IMR-90 (cell line): ENCODE measurements at regions not wholly inside any gene's neighbourhood (a gene's known extent, or its start where the extent isn't known, plus 50 kb on each side); places are given as distances from the start of the nearest gene placed in this dataset.

Experiments used
- ATAC-seq: fragments of 200-7000 bp; cut with Tn5 transposase; 2 replicates; pipeline ENCODE4 v1.9.1; 2020; ENCODE audit warnings: low read depth, mild to moderate bottlenecking, moderate library complexity
- BruUV-seq: library from RNA; stranded (reverse); fragments of 400-500 nt; replicated peaks from 2 replicates; lab custom pipeline; 2021; lab: Mats Ljungman, UMichigan
- CTCF ChIA-PET: fragments of 300-600 bp; formaldehyde crosslinking; extraction: SDS; loops from one replicate; lab custom pipeline; 2021; ENCODE audit warnings: antibody characterized with exemption; lab: Yijun Ruan, JAX
- POLR2A ChIA-PET: fragments of 300-600 bp; sonication (Branson Sonifier 250); formaldehyde crosslinking; loops from one replicate; lab custom pipeline; 2022; ENCODE audit warnings: antibody characterized with exemption; ENCODE audit not compliant: unreplicated experiment; lab: Charles Lee
- DNase-seq: peaks from one replicate; pipeline ENCODE4 v3.0.0; 2013
- H2AFZ ChIP-seq: replicated peaks from 2 replicates; pipeline ENCODE3; 2013; ENCODE audit warnings: low read length, mild to moderate bottlenecking; ENCODE audit not compliant: poor library complexity
- H2AK5ac ChIP-seq: 2 replicates; pipeline ENCODE4 v1.6.1; 2013; ENCODE audit warnings: low read depth, low read length, inconsistent platforms
- H2AK9ac ChIP-seq: replicated peaks from 2 replicates; pipeline ENCODE3; 2013; ENCODE audit warnings: mild to moderate bottlenecking, low read depth, low read length, moderate library complexity; ENCODE audit not compliant: poor library complexity
- H2BK120ac ChIP-seq: 2 replicates; pipeline ENCODE4 v1.6.1; 2013; ENCODE audit warnings: low read depth, low read length, inconsistent platforms
- H2BK15ac ChIP-seq: 3 replicates; pipeline ENCODE4 v1.6.1; 2013; ENCODE audit warnings: low read depth, low read length, inconsistent platforms
- H2BK20ac ChIP-seq: 2 replicates; pipeline ENCODE4 v1.6.1; 2013; ENCODE audit warnings: low read depth, mild to moderate bottlenecking, inconsistent platforms, low read length, moderate library complexity
- H2BK5ac ChIP-seq: 2 replicates; pipeline ENCODE4 v1.6.1; 2013; ENCODE audit warnings: mild to moderate bottlenecking, low read depth, low read length, inconsistent platforms; ENCODE audit not compliant: poor library complexity, severe bottlenecking
- H3K14ac ChIP-seq: replicated peaks from 2 replicates; pipeline ENCODE4 v1.6.1; 2013; ENCODE audit warnings: low read depth, low read length, inconsistent platforms
- H3K18ac ChIP-seq: 2 replicates; pipeline ENCODE4 v1.6.1; 2013; ENCODE audit warnings: low read depth, low read length, control low read depth
- H3K23ac ChIP-seq: 2 replicates; pipeline ENCODE4 v1.6.1; 2013; ENCODE audit warnings: low read depth, low read length, inconsistent platforms
- H3K27ac ChIP-seq: 2 replicates; pipeline ENCODE4 v1.5.1; 2013; ENCODE audit warnings: mild to moderate bottlenecking, control low read depth, low read length; ENCODE audit not compliant: insufficient read depth
- H3K27me3 ChIP-seq: 2 replicates; pipeline ENCODE4 v1.6.1; 2013; ENCODE audit warnings: low read length; ENCODE audit not compliant: control insufficient read depth, insufficient read depth
- H3K36me3 ChIP-seq: 2 replicates; pipeline ENCODE4 v1.6.1; 2013; ENCODE audit warnings: low read length, mixed read lengths; ENCODE audit not compliant: control insufficient read depth, insufficient read depth
- H3K4ac ChIP-seq: 2 replicates; pipeline ENCODE4 v1.6.1; 2013; ENCODE audit warnings: low read depth, low read length, inconsistent platforms
- H3K4me1 ChIP-seq: 2 replicates; pipeline ENCODE4 v1.6.1; 2013; ENCODE audit warnings: low read length, mixed read lengths; ENCODE audit not compliant: control insufficient read depth, insufficient read depth
- H3K4me2 ChIP-seq: 2 replicates; pipeline ENCODE4 v1.6.1; 2013; ENCODE audit warnings: low read depth, mild to moderate bottlenecking, control low read depth, low read length, moderate library complexity
- H3K4me3 ChIP-seq: 2 replicates; pipeline ENCODE4 v1.5.1; 2013; ENCODE audit warnings: low read depth, mild to moderate bottlenecking, control low read depth, low read length, moderate library complexity; ENCODE audit not compliant: insufficient read depth
- H3K56ac ChIP-seq: 2 replicates; pipeline ENCODE4 v1.6.1; 2013; ENCODE audit warnings: low read length, inconsistent platforms; ENCODE audit not compliant: insufficient read depth; ENCODE audit errors: extremely low read depth
- H3K79me1 ChIP-seq, 2 experiments: 2 replicates each; pipeline ENCODE4 v1.6.1; 2013; ENCODE audit warnings: low read length in 2 of 2, inconsistent platforms in 1 of 2, low read depth in 1 of 2
- H3K9ac ChIP-seq: 2 replicates; pipeline ENCODE4 v1.6.1; 2013; ENCODE audit warnings: low read depth, low read length, control low read depth
- H3K9me1 ChIP-seq: 2 replicates; pipeline ENCODE4 v1.6.1; 2013; ENCODE audit warnings: low read length, inconsistent platforms; ENCODE audit not compliant: insufficient read depth
- H3K9me3 ChIP-seq: 2 replicates; pipeline ENCODE4 v1.6.1; 2013; ENCODE audit warnings: low read length; ENCODE audit not compliant: control insufficient read depth, insufficient read depth
- H4K20me1 ChIP-seq: 2 replicates; pipeline ENCODE4 v1.6.1; 2013; ENCODE audit warnings: low read length, inconsistent platforms; ENCODE audit not compliant: insufficient read depth
- H4K5ac ChIP-seq: 2 replicates; pipeline ENCODE4 v1.6.1; 2013; ENCODE audit warnings: mild to moderate bottlenecking, low read depth, low read length, control low read depth
- H4K8ac ChIP-seq, 2 experiments: 2 replicates each; pipeline ENCODE4 v1.6.1; 2013; ENCODE audit warnings: low read depth in 2 of 2, low read length in 2 of 2, control low read depth in 1 of 2, inconsistent platforms in 1 of 2
- H4K91ac ChIP-seq: 2 replicates; pipeline ENCODE4 v1.6.1; 2013; ENCODE audit warnings: low read depth, low read length, inconsistent platforms; ENCODE audit not compliant: insufficient read depth
- FOS ChIP-seq: fragments of 150-350 bp; IDR thresholded peaks from 2 replicates; pipeline ENCODE4 v1.6.1; 2016; ENCODE audit warnings: low read depth, low read length
- MXI1 ChIP-seq: IDR thresholded peaks from 2 replicates; pipeline ENCODE4 v1.6.1; 2012; ENCODE audit warnings: low read depth, mild to moderate bottlenecking, low read length, moderate library complexity, borderline replicate concordance
- RAD21 ChIP-seq: IDR thresholded peaks from 2 replicates; pipeline ENCODE4 v1.6.1; 2012; ENCODE audit warnings: low read length, improper control_type of control experiment
- RCOR1 ChIP-seq: IDR thresholded peaks from 2 replicates; pipeline ENCODE4 v1.6.1; 2012; ENCODE audit warnings: mild to moderate bottlenecking, low read length, improper control_type of control experiment; ENCODE audit not compliant: insufficient replicate concordance
- WGBS, 2 experiments: methylation state at CpG; one replicate each; pipeline versions ENCODE4 v1.1.5 to v1.1.7; 2013; ENCODE audit warnings: missing lambda C conversion rate in 2 of 2; ENCODE audit not compliant: insufficient read length in 1 of 2; ENCODE audit errors: extremely low coverage in 2 of 2; 5-methylcytosine and 5-hydroxymethylcytosine counted together
- dilution Hi-C: fragments of 300-500 bp; cut with HindIII; formaldehyde crosslinking; loops from one replicate; pipeline ENCODE4 v1.14.3; 2018; ENCODE audit warnings: low sequenced_read_pairs; ENCODE audit not compliant: unreplicated experiment
- in situ Hi-C: fragments of 300-500 bp; cut with MboI; formaldehyde crosslinking; loops from 3 replicates; pipeline ENCODE4 v1.14.3; 2019; ENCODE audit warnings: low sequenced_read_pairs, inconsistent platforms, mixed read lengths
- intact Hi-C: fragments of 100-400 bp; cut with micrococcal nuclease; formaldehyde crosslinking; loops from 2 replicates; pipeline ENCODE4 v1.10.0; 2022
- TF ChIP-seq, protein P1 (sequence below): conservative IDR thresholded peaks from 2 replicates; pipeline ENCODE4 v1.5.1; 2012; ENCODE audit warnings: mild to moderate bottlenecking, low read depth, low read length, improper control_type of control experiment

DNA sequence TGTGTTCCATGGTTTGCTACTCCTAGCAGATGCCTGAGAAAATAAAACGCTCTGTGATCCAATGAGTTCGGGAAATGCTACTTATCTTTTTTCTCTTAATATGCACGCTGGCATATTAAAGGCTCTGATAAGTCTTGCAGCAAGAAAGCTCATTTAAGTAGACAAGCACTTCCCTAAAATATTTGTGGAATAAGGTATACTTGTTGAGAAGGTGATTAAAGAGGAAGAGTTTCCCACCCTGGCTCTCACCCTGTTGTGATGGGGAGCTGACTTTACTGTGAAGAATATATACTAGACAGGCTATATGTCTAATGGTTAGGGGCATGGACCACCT, 279.4 kb downstream of the RPS24 start:
- Histone ChIP-seq H2BK5ac (no peak overlapping the region), H3K9ac (no peak overlapping the region), H3K79me1 (no peaks in the 10 kb centered on the region), H3K18ac (no peak overlapping the region), H4K8ac (no peak overlapping the region), H2BK120ac (no peak overlapping the region), H3K9me3 (no peaks in the 10 kb centered on the region), H2BK15ac (no peak overlapping the region), H3K4me1 (peaks cover 3% of the 10 kb centered on the region; the same call in 1 of the 2 replicates), H3K27ac (no peak overlapping the region), H4K91ac (no peak overlapping the region), H2AFZ (no peak overlapping the region), H2AK9ac (no peak overlapping the region), H3K56ac (no peak overlapping the region), H4K20me1 (no peaks in the 10 kb centered on the region), H3K4ac (no peak overlapping the region), H3K23ac (no peak overlapping the region), H3K4me2 (no peak overlapping the region), H3K4me3 (no peak overlapping the region), H2AK5ac (no peak overlapping the region), H3K14ac (no peak overlapping the region), H3K9me1 (no peaks in the 10 kb centered on the region), H4K5ac (no peak overlapping the region), H3K36me3 (no peaks in the 10 kb centered on the region), H2BK20ac (no peak overlapping the region), H3K27me3 (no peaks in the 10 kb centered on the region; the same call in 1 of the 2 replicates)
- dilution Hi-C loops, result no loop called here
- ATAC-seq (no peak), DNase-seq (no peak)
- intact Hi-C loops, result no loop called here
- CTCF ChIA-PET, result interaction anchor here (0.7 kb wide), 1 partner anchor 260 kb away, joined by 3 read pairs; no protein-coding TSS in a partner anchor
- POLR2A ChIA-PET, result no interaction called here
- BruUV-seq, result no TSS peak
- no peak for TF ChIP-seq FOS
- no peak for TF ChIP-seq MXI1
- TF ChIP-seq, protein P1, sequence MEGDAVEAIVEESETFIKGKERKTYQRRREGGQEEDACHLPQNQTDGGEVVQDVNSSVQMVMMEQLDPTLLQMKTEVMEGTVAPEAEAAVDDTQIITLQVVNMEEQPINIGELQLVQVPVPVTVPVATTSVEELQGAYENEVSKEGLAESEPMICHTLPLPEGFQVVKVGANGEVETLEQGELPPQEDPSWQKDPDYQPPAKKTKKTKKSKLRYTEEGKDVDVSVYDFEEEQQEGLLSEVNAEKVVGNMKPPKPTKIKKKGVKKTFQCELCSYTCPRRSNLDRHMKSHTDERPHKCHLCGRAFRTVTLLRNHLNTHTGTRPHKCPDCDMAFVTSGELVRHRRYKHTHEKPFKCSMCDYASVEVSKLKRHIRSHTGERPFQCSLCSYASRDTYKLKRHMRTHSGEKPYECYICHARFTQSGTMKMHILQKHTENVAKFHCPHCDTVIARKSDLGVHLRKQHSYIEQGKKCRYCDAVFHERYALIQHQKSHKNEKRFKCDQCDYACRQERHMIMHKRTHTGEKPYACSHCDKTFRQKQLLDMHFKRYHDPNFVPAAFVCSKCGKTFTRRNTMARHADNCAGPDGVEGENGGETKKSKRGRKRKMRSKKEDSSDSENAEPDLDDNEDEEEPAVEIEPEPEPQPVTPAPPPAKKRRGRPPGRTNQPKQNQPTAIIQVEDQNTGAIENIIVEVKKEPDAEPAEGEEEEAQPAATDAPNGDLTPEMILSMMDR, result no peak
- TF ChIP-seq RAD21, result no peak
- TF ChIP-seq RCOR1, result no peak
- in situ Hi-C loops, result no loop called here
- WGBS, 2 experiments, result no CpG with 5 or more reads among the region's 3 CpGs
